ENCODE measurements at regions not wholly inside any gene's neighbourhood (a gene's known extent, or its start where the extent isn't known, plus 50 kb on each side); places are given as distances from the start of the nearest gene placed in this dataset.

DNA sequence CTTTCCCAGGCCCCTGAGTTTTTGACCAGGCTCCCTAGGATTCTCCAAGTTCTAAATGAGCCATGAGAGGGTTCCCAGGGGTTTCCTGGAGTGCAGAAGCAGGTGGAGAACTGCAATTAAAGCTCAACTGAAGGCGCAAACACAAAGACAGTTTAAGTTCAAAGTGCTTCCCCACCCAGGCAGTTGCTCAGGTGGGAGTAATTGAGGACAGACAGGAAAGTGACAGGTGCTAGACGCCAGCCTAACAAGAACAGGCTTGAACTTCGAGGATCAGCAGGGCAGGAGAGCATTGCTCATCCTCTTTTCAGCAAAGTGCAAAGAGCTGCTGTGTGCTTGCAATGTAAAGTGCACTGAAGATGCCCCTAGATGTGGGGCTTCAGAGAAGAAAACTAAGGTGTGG is 77.2 kb upstream of the ST8SIA3 start:
- TF ChIP-seq, protein P1, sequence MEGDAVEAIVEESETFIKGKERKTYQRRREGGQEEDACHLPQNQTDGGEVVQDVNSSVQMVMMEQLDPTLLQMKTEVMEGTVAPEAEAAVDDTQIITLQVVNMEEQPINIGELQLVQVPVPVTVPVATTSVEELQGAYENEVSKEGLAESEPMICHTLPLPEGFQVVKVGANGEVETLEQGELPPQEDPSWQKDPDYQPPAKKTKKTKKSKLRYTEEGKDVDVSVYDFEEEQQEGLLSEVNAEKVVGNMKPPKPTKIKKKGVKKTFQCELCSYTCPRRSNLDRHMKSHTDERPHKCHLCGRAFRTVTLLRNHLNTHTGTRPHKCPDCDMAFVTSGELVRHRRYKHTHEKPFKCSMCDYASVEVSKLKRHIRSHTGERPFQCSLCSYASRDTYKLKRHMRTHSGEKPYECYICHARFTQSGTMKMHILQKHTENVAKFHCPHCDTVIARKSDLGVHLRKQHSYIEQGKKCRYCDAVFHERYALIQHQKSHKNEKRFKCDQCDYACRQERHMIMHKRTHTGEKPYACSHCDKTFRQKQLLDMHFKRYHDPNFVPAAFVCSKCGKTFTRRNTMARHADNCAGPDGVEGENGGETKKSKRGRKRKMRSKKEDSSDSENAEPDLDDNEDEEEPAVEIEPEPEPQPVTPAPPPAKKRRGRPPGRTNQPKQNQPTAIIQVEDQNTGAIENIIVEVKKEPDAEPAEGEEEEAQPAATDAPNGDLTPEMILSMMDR (IDR thresholded peaks at IDR 0.05), result no peak
- no peak overlapping the region for H3K4me3 ChIP-seq
- no peaks in the 10 kb centered on the region for H3K4me1 ChIP-seq
- H3K36me3 ChIP-seq, result no peaks in the 10 kb centered on the region
- intact Hi-C loops (cut with DNase I; ENCODE audit: low total_unique reads), result no loop called here
- H3K27ac ChIP-seq, result no peak overlapping the region
- no peaks in the 10 kb centered on the region for H3K27me3 ChIP-seq
- no peak for DNase-seq
- H3K9me3 ChIP-seq, result no peaks in the 10 kb centered on the region

DNA sequence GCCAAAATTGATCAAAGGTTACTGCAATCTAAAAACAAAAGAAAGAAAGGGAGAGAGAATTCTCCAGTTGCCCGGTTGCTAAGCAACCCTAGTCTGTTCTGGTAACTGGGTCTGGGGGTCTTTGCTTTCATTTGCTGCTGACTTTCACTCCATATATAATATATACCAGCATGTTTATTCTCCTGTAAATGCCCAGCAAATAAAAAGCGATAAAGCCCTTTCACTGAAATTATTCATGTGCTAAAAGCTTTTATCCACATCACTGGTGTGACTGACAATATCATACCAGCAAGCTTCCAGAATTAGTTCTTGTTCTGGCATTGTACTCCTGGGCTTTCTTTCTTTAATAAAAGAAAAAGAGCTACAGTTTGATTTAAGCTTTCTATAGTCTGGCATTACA is 75.5 kb upstream of the ST8SIA3 start:
- Histone ChIP-seq H3K27ac (no peak overlapping the region), H3K9me3 (no peaks in the 10 kb centered on the region), H3K36me3 (no peaks in the 10 kb centered on the region), H3K4me1 (no peaks in the 10 kb centered on the region), H3K4me3 (no peak overlapping the region), H3K27me3 (no peaks in the 10 kb centered on the region)
- no peak for DNase-seq
- intact Hi-C loops (cut with DNase I; ENCODE audit: low total_unique reads), result no loop called here
- TF ChIP-seq, protein P1 (IDR thresholded peaks at IDR 0.05), result no peak

DNA sequence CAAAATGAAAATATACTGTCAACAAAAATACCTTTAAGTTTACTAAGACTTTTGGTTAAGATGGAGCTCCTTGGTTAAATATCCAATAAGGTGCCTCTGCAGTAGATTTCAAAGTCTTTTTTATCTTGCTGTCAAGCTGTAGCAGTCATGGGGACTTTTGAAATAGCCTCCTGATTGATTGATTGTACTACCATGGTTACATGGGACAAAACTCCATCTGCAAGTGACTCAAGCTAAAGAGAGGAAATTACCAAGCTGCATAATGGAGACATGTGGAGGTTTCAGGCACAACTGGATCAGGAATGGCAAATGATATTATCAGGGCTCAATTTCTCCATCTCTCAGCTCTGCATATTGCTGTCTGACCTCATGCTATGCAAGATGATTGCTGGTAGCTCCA is 73.4 kb upstream of the ST8SIA3 start:
- H3K4me1 ChIP-seq, result no peaks in the 10 kb centered on the region
- H3K36me3 ChIP-seq, result no peaks in the 10 kb centered on the region

DNA sequence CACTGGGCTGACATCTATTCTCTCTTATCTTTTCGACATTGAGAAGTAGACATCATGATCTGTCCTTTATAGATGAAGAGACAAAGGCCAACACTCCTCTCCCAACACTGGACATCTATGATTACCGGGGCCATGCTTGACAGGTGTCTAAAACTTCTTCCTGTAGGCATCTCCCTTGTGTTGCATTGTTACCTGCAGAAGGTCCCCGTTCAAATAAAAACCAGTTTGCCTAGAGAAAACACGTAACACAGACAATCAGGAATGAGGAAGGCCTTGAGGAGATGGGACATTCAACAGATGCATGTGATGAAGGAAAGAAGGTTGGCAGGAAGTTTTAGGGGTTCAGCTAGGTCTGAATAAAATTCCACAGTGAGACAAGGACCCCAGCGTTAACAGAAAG is 70.8 kb upstream of the ST8SIA3 start:
- intact Hi-C loops (cut with DNase I; ENCODE audit: low total_unique reads), result no loop called here
- H3K27ac ChIP-seq, result no peak overlapping the region
- no peaks in the 10 kb centered on the region for H3K4me1 ChIP-seq
- H3K9me3 ChIP-seq, result no peaks in the 10 kb centered on the region
- no peaks in the 10 kb centered on the region for H3K36me3 ChIP-seq
- no peak for DNase-seq
- TF ChIP-seq, protein P1 (IDR thresholded peaks at IDR 0.05), result no peak
- H3K4me3 ChIP-seq, result no peak overlapping the region
- H3K27me3 ChIP-seq, result peaks cover 0 to 2% of the 10 kb centered on the region in 2 donors

More for the DNA sequence above, 73.4 kb upstream of the ST8SIA3 start:
- H3K27ac ChIP-seq, result no peak overlapping the region
- H3K9me3 ChIP-seq, result no peaks in the 10 kb centered on the region
- intact Hi-C loops (cut with DNase I; ENCODE audit: low total_unique reads), result no loop called here
- DNase-seq, result no peak
- no peak overlapping the region for H3K4me3 ChIP-seq
- TF ChIP-seq, protein P1 (IDR thresholded peaks at IDR 0.05), result no peak
- no peaks in the 10 kb centered on the region for H3K27me3 ChIP-seq

DNA sequence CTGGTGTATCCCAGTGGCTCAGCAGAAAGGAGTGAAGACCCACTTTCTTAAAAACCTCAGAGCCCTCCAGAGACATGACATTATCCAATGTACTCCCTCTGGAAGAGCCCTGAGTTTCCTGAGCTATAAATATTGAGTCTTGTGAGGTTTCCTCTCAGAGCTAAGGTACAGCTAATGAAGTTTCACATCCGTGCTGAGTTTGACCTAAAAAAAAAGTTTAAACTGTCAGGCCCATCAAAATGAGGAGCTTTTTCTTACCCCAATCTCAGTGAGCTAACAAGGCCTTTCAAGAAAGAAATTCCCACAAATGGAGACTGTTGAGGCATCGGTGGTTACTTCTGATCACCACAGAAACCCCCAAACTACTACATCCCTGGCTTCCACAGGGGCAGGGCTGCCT is 65.4 kb upstream of the ST8SIA3 start:
- Histone ChIP-seq H3K27ac (no peak overlapping the region), H3K9me3 (peaks cover 0 to 10% (median 0%) of the 10 kb centered on the region in 3 donors), H3K4me3 (no peak overlapping the region), H3K4me1 (no peaks in the 10 kb centered on the region), H3K27me3 (peaks cover 0 to 2% of the 10 kb centered on the region in 2 donors), H3K36me3 (no peaks in the 10 kb centered on the region)
- DNase-seq, result no peak
- intact Hi-C loops (cut with DNase I; ENCODE audit: low total_unique reads), result no loop called here
- TF ChIP-seq, protein P1 (IDR thresholded peaks at IDR 0.05), result no peak

DNA sequence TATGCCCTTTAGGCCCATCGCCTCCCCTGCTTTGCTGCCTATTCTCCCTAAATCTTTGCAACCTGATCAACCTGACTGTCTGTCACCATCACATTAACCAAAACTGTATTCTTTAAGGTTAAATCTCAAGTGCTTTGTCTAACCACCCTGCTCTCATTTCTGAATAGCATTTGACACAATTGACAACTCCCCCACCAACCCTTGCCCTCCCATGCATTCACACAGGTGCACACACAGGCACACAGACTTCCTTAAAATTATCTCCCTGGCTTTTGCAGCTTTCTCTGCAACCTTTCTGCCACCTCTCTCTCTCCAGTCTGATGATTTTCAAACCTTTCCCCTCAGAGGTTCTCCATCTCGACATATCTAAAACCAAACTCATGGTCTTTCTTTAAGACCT is 64.6 kb upstream of the ST8SIA3 start:
- Histone ChIP-seq H3K27me3 (peaks cover 0 to 2% of the 10 kb centered on the region in 2 donors), H3K36me3 (no peaks in the 10 kb centered on the region), H3K4me1 (no peaks in the 10 kb centered on the region), H3K27ac (no peak overlapping the region), H3K9me3 (peaks cover 0 to 10% (median 0%) of the 10 kb centered on the region in 3 donors), H3K4me3 (no peak overlapping the region)
- intact Hi-C loops (cut with DNase I; ENCODE audit: low total_unique reads), result no loop called here
- no peak for DNase-seq
- TF ChIP-seq, protein P1 (IDR thresholded peaks at IDR 0.05), result no peak
